OCI-LY3 (cell line): ENCODE measurements at regions not wholly inside any gene's neighbourhood (a gene's known extent, or its start where the extent isn't known, plus 50 kb on each side); places are given as distances from the start of the nearest gene placed in this dataset.

Experiments
- CTCF ChIP-seq: fragments of 200-600, 300-600 bp; sonication (generic); IDR thresholded peaks from 2 replicates; pipeline ENCODE4 v1.5.1; 2014; ENCODE audit warnings: antibody characterized with exemption, low read length, low read depth
- EZH2phosphoT487 ChIP-seq: fragments of 200-600 bp; shearing (Covaris generic); IDR thresholded peaks from 2 replicates; pipeline ENCODE4 v1.6.1; 2018; ENCODE audit warnings: antibody characterized with exemption, mixed run types, low read depth

GRCh38 chr9:117490199-117490598 lies 75.3 kb upstream of the ASTN2 start:
- TF ChIP-seq CTCF, result no peak
- no peak for TF ChIP-seq EZH2phosphoT487
